ENCODE measurements at regions not wholly inside any gene's neighbourhood (a gene's known extent, or its start where the extent isn't known, plus 50 kb on each side); places are given as distances from the start of the nearest gene placed in this dataset.

GRCh38 chr12:67427336-67427735, 158.2 kb downstream of the CAND1 start:
- no peak for DNase-seq

- no peak for DNase-seq
Observed at GRCh38 chr12:67428431-67428830, 159.3 kb downstream of the CAND1 start.

GRCh38 chr12:67430708-67431335, 161.7 kb downstream of the CAND1 start:
- DNase-seq, result no peak

GRCh38 chr12:67431411-67432020, 162.4 kb downstream of the CAND1 start:
- DNase-seq, result no peak

- DNase-seq, result peak; percentile 47
Observed at GRCh38 chr12:67433385-67434175, 164.4 kb downstream of the CAND1 start.

- DNase-seq, result peak; percentile 95
Observed at GRCh38 chr12:67434671-67435370, 165.7 kb downstream of the CAND1 start.

GRCh38 chr12:67436230-67436629, 167.1 kb downstream of the CAND1 start:
- peak; percentile 61 for DNase-seq

GRCh38 chr12:67437011-67437410, 167.9 kb downstream of the CAND1 start:
- no peak for DNase-seq

GRCh38 chr12:67439611-67440010, 170.5 kb downstream of the CAND1 start:
- no peak for DNase-seq

GRCh38 chr12:67441736-67442346, 172.7 kb downstream of the CAND1 start:
- DNase-seq, result peak; percentile 70

GRCh38 chr12:67442347-67442841, 173.2 kb downstream of the CAND1 start:
- DNase-seq, result no peak

- no peak for DNase-seq
Observed at GRCh38 chr12:67442896-67443295, 173.7 kb downstream of the CAND1 start.

- DNase-seq, result no peak
Observed at GRCh38 chr12:67444542-67444941, 175.4 kb downstream of the CAND1 start.

GRCh38 chr12:67446716-67447115, 177.6 kb downstream of the CAND1 start:
- DNase-seq, result no peak

GRCh38 chr12:67447180-67447579, 178.0 kb downstream of the CAND1 start:
- DNase-seq, result no peak

GRCh38 chr12:67449591-67450052, 180.5 kb downstream of the CAND1 start:
- no peak for DNase-seq

- DNase-seq, result no peak
Observed at GRCh38 chr12:67450441-67450840, 181.3 kb downstream of the CAND1 start.

GRCh38 chr12:67451206-67451605, 182.0 kb downstream of the CAND1 start:
- DNase-seq, result no peak

- no peak for DNase-seq
Observed at GRCh38 chr12:67452119-67452805, 183.1 kb downstream of the CAND1 start.

- DNase-seq, result no peak
Observed at GRCh38 chr12:67453191-67453590, 184.0 kb downstream of the CAND1 start.

GRCh38 chr12:67455236-67455635, 186.1 kb downstream of the CAND1 start:
- DNase-seq, result no peak

- DNase-seq, result peak; percentile 78
Observed at GRCh38 chr12:67456431-67456901, 187.3 kb downstream of the CAND1 start.
